CD4-positive, alpha-beta T cell (primary cell): ENCODE measurements at regions not wholly inside any gene's neighbourhood (a gene's known extent, or its start where the extent isn't known, plus 50 kb on each side); places are given as distances from the start of the nearest gene placed in this dataset.

Experiments
- ATAC-seq: fragments of 200-7000 bp; cut with Tn5 transposase; one replicate; pipeline ENCODE4 v1.10.0; 2022; ENCODE audit warnings: mild to moderate bottlenecking; ENCODE audit not compliant: poor library complexity
- CTCF ChIA-PET: fragments of 350-600 bp; sonication (Branson Sonifier 250); formaldehyde crosslinking; loops from one replicate; lab custom pipeline; 2021; ENCODE audit warnings: antibody characterized with exemption, inconsistent platforms; lab: Charles Lee
- POLR2A ChIA-PET: fragments of 350-600 bp; sonication (Branson Sonifier 250); formaldehyde crosslinking; loops from one replicate; lab custom pipeline; 2021; ENCODE audit warnings: antibody characterized with exemption, inconsistent platforms; lab: Charles Lee
- DNase-seq, 14 experiments: peaks; one replicate each; pipeline ENCODE4 v3.0.0-alpha.2; 2013 to 2020; ENCODE audit warnings: mixed read lengths in 2 of 14
- H3K27ac ChIP-seq, 2 donors: one replicate each; pipeline versions ENCODE4 v1.5.1 to v1.7.0; 2013; ENCODE audit warnings: low read length in 2 of 2, low read depth in 1 of 2, mild to moderate bottlenecking in 1 of 2
- H3K27me3 ChIP-seq, 2 experiments: 1 replicate in 1 of 2; 2 replicates in 1 of 2; pipeline versions ENCODE4 v1.6.1 to v1.7.0; 2013; ENCODE audit warnings: low read length in 2 of 2, control low read depth in 1 of 2, mild to moderate bottlenecking in 1 of 2, moderate library complexity in 1 of 2; ENCODE audit not compliant: insufficient read depth in 2 of 2, control insufficient read depth in 1 of 2
- H3K36me3 ChIP-seq: one replicate; pipeline ENCODE4 v1.6.1; 2013; ENCODE audit warnings: low read length, control low read depth; ENCODE audit not compliant: insufficient read depth
- H3K4me1 ChIP-seq: one replicate; pipeline ENCODE4 v1.6.1; 2013; ENCODE audit warnings: low read length, control low read depth; ENCODE audit not compliant: insufficient read depth
- H3K4me3 ChIP-seq: one replicate; pipeline ENCODE4 v1.5.1; 2013; ENCODE audit warnings: mild to moderate bottlenecking, low read length, moderate library complexity
- H3K9me3 ChIP-seq, 2 experiments: 1 replicate in 1 of 2; 2 replicates in 1 of 2; pipeline versions ENCODE4 v1.6.1 to v1.7.0; 2013; ENCODE audit warnings: low read length in 2 of 2, mild to moderate bottlenecking in 2 of 2, control low read depth in 1 of 2, moderate library complexity in 1 of 2; ENCODE audit not compliant: control insufficient read depth in 1 of 2, insufficient read depth in 1 of 2
- H3K27ac Mint-ChIP-seq: one replicate; pipeline ENCODE4 v1.8.0; 2020; ENCODE audit warnings: mixed read lengths
- H3K27me3 Mint-ChIP-seq: one replicate; pipeline ENCODE4 v1.8.0; 2021; ENCODE audit warnings: mixed read lengths
- H3K36me3 Mint-ChIP-seq: one replicate; pipeline ENCODE4 v1.8.0; 2021; ENCODE audit warnings: low read depth, mixed read lengths
- H3K4me1 Mint-ChIP-seq: one replicate; pipeline ENCODE4 v1.8.0; 2021; ENCODE audit warnings: low read depth, mixed read lengths
- H3K4me3 Mint-ChIP-seq: one replicate; pipeline ENCODE4 v1.8.0; 2020; ENCODE audit warnings: mild to moderate bottlenecking, mixed read lengths
- H3K9me3 Mint-ChIP-seq: one replicate; pipeline ENCODE4 v1.8.0; 2020; ENCODE audit warnings: mixed read lengths
- CTCF ChIP-seq: fragments of 200-600 bp; IDR thresholded peaks from one replicate; pipeline ENCODE4 v1.8.0; 2022; ENCODE audit warnings: antibody characterized with exemption, mild to moderate bottlenecking
- intact Hi-C, 2 experiments: fragments of 100-400 bp; cut with DNase I in 1 of 2; cut with micrococcal nuclease in 1 of 2; formaldehyde crosslinking; loops; one replicate each; pipeline versions ENCODE4 v1.15.1 to v1.9.0; 2023 to 2025; cut with DNase I, micrococcal nuclease

DNA sequence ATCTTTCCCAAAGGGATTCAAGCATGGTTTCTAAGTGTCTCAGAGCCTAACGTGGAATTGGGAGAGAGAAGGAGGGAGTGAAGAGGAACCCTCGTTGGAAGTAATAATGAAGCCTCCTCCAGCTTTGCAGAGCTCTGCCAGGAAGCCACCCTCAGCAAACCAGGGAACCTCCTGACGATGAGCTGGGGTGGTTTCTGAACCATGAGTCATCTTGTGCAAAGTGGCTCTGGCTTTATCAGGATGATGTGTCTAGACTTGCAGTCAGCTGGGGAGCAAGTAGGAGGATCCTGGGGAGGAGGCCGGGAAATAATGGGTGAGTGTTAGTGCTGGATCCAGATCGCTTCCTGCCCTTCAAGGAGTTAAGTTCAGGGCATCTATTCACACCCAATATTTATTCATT, 191.7 kb upstream of the RBFOX1 start:
- H3K4me3 ChIP-seq: no peak overlapping the region
- ATAC-seq (no peak), DNase-seq (no peak)
- no peaks in the 10 kb centered on the region for H3K36me3 ChIP-seq
- no peaks in the 10 kb centered on the region for H3K27me3 ChIP-seq
- peaks cover 7 to 9% of the 10 kb centered on the region in 2 experiments for H3K9me3 ChIP-seq
- peaks cover 14% of the 10 kb centered on the region for H3K9me3 Mint-ChIP-seq
- TF ChIP-seq CTCF: no peak
- H3K4me1 ChIP-seq: no peaks in the 10 kb centered on the region
- ChIA-PET CTCF (no interaction called here), POLR2A (no interaction called here)
- H3K4me3 Mint-ChIP-seq: no peak overlapping the region
- H3K27ac Mint-ChIP-seq: no peak overlapping the region
- H3K4me1 Mint-ChIP-seq: no peaks in the 10 kb centered on the region
- intact Hi-C loops: no loop called here
- H3K36me3 Mint-ChIP-seq: no peaks in the 10 kb centered on the region
- no peak overlapping the region for H3K27ac ChIP-seq
- H3K27me3 Mint-ChIP-seq: no peaks in the 10 kb centered on the region

DNA sequence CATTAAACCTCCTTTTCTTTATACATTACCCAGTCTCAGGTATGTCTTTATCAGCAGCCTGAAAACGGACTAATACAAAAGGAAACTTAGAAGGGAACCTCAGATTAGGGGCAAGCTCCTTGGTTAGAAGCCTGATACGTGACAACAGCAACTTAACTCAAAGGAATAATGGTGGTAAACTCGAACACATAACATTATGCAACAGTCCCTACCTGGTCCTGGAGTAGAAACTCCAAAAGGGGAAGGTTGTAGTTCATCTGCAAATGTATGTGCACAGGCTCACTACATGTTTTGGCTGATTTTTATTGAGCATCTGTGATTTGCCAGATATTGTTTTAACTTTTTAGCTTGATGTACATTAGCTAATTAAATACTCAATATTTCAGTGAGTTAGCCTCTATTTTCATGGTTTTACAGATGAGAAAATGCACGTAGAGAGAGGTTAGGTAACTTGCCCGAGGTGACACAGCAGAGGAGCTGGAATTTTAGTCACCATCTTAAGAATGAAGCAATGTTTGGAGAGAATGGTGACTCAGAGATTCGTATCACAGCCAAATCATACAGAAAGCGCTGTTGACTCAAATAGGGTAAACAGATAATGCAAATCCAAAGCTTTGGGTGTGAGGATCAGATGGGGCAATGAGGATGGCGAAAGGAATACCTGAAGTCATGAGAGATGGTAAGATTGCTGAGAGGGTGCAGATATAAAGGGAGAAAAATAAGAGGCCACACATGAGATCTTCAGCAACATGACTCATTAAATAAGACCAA, 194.9 kb upstream of the RBFOX1 start:
- ChIA-PET CTCF (no interaction called here), POLR2A (no interaction called here)
- Mint-ChIP-seq H3K27me3 (no peaks in the 10 kb centered on the region), H3K4me3 (no peak overlapping the region), H3K4me1 (no peaks in the 10 kb centered on the region), H3K9me3 (peaks cover 7% of the 10 kb centered on the region), H3K27ac (no peak overlapping the region), H3K36me3 (no peaks in the 10 kb centered on the region)
- Histone ChIP-seq H3K4me1 (no peaks in the 10 kb centered on the region), H3K27me3 (no peaks in the 10 kb centered on the region), H3K27ac (no peak overlapping the region), H3K36me3 (no peaks in the 10 kb centered on the region), H3K9me3 (peaks cover 5 to 7% of the 10 kb centered on the region in 2 experiments), H3K4me3 (no peak overlapping the region)
- intact Hi-C loops: no loop called here
- no peak for TF ChIP-seq CTCF
- ATAC-seq: no peak
- DNase-seq: no peak

DNA sequence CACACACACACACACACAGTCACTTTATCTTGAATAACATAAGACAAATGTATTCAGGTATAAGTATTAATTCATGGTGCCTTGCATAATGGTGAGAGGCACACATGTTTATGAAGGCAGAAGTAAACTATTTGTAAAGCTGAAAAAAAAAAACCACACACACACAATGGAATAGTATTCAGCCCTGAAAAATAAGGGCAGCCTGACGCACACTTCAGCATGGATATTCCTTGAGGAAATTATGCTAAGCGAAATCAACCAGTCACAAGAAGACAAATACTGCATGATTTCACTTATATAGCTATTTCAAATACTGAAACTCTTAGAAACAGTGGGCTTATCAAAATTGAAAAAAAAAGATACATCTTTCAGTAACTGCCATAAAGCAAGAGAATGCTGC, 200.2 kb upstream of the RBFOX1 start:
- no peaks in the 10 kb centered on the region for H3K36me3 ChIP-seq
- no peaks in the 10 kb centered on the region for H3K36me3 Mint-ChIP-seq
- H3K4me3 ChIP-seq: no peak overlapping the region
- no peak overlapping the region for H3K27ac Mint-ChIP-seq
- no peak overlapping the region for H3K27ac ChIP-seq
- no peak for TF ChIP-seq CTCF
- intact Hi-C loops: no loop called here
- H3K4me1 Mint-ChIP-seq: no peaks in the 10 kb centered on the region
- ChIA-PET CTCF (no interaction called here), POLR2A (no interaction called here)
- no peak for ATAC-seq
- no peaks in the 10 kb centered on the region for H3K27me3 Mint-ChIP-seq
- H3K4me3 Mint-ChIP-seq: no peak overlapping the region
- DNase-seq: no peak
- peaks cover 0 to 17% of the 10 kb centered on the region in 2 experiments for H3K9me3 ChIP-seq
- H3K9me3 Mint-ChIP-seq: peaks cover 10% of the 10 kb centered on the region
- H3K4me1 ChIP-seq: no peaks in the 10 kb centered on the region
- H3K27me3 ChIP-seq: no peaks in the 10 kb centered on the region
